ENCODE measurements at regions not wholly inside any gene's neighbourhood (a gene's known extent, or its start where the extent isn't known, plus 50 kb on each side); places are given as distances from the start of the nearest gene placed in this dataset.

- TF ChIP-seq BCLAF1 (IDR thresholded peaks at IDR 0.05) (no peak), KDM1A (IDR thresholded peaks at IDR 0.05; ENCODE audit: borderline replicate concordance) (no peak), HSF1 (IDR thresholded peaks at IDR 0.05; ENCODE audit: low read depth, low read length) (no peak)
Observed at GRCh38 chr2:239520811-239521517, 120.1 kb upstream of the HDAC4 start (continued).

GRCh38 chr2:239519921-239520585 is 119.2 kb upstream of the HDAC4 start:
- H3K79me2 ChIP-seq (ENCODE audit: control insufficient read depth, insufficient read depth, low read length): no peaks in the 10 kb centered on the region
- no peak overlapping the region for H3K27ac ChIP-seq (ENCODE audit: control insufficient read depth, insufficient read depth)
- H2AFZ ChIP-seq (ENCODE audit: control insufficient read depth, low read depth, low read length): no peak overlapping the region
- ChIA-PET SMC1A (ENCODE audit: uncharacterized antibody, unreplicated experiment) (no interaction called here), CTCF (no interaction called here), POLR2A (no interaction called here), RAD21 (ENCODE audit: unreplicated experiment) (no interaction called here)
- H3K36me3 ChIP-seq (ENCODE audit: control insufficient read depth in 2 of 2, insufficient read depth in 2 of 2, low read length in 1 of 2): no peaks in the 10 kb centered on the region
- WGBS (ENCODE audit: insufficient coverage, insufficient replicate concordance, low lambda C conversion rate, missing lambda C conversion rate): 25% methylated on average over 17 of the region's 17 CpGs
- no peaks in the 10 kb centered on the region for H3K9me3 ChIP-seq (replicated peaks; ENCODE audit: control insufficient read depth, insufficient read depth, low read length)
- H3K4me3 ChIP-seq: no peak overlapping the region
- TF ChIP-seq NR2C1 (IDR thresholded peaks at IDR 0.05): no peak
- no peak for TF ChIP-seq POLR2AphosphoS5 (IDR thresholded peaks at IDR 0.05; ENCODE audit: low read length)
- TF ChIP-seq LARP7 (IDR thresholded peaks at IDR 0.05): no peak
- TF ChIP-seq ASH2L (IDR thresholded peaks at IDR 0.05; ENCODE audit: borderline replicate concordance, low read depth): no peak
- no peak for TF ChIP-seq CTCF (IDR thresholded peaks at IDR 0.05 in 2 of 3, conservative IDR thresholded peaks at IDR 0.05 in 1 of 3; ENCODE audit: control insufficient read depth in 2 of 3, extremely low read depth in 1 of 3, insufficient read depth in 1 of 3, low read depth in 3 of 3, low read length in 3 of 3)
- TF ChIP-seq ZNF274 (IDR thresholded peaks at IDR 0.05; ENCODE audit: insufficient read depth, insufficient read length): no peak
- no peak for TF ChIP-seq SRF (IDR thresholded peaks at IDR 0.05; ENCODE audit: low read depth in 2 of 2, low read length in 2 of 2)
- TF ChIP-seq EZH2 (IDR thresholded peaks at IDR 0.05; ENCODE audit: borderline replicate concordance, control insufficient read depth, low read depth, low read length): no peak
- no peak for TF ChIP-seq YBX1 (IDR thresholded peaks at IDR 0.05)
- no peak for TF ChIP-seq SMARCA5 (IDR thresholded peaks at IDR 0.05)
- no peak for TF ChIP-seq SMAD5 (IDR thresholded peaks at IDR 0.05; ENCODE audit: low read depth)
- no peak for TF ChIP-seq POLR2A (IDR thresholded peaks at IDR 0.05; ENCODE audit: low read depth, low read length)
- no peak for TF ChIP-seq PBX3 (IDR thresholded peaks at IDR 0.05; ENCODE audit: insufficient replicate concordance, low read depth, low read length)
- no peak overlapping the region for H3K4me2 ChIP-seq (ENCODE audit: control insufficient read depth, insufficient read depth)
- ATAC-seq (no peak), FAIRE-seq (no peak), DNase-seq (ENCODE audit: low read depth, low spot score) (no peak)
- in situ Hi-C loops (cut with MboI): no loop called here
- H3K9ac ChIP-seq (ENCODE audit: control insufficient read depth, insufficient read depth, low read length): no peak overlapping the region
- BruUV-seq (replicated peaks): no TSS peak
- intact Hi-C loops (cut with micrococcal nuclease; ENCODE audit: unreplicated experiment): no loop called here
- no peaks in the 10 kb centered on the region; a peak in 1 of 4 replicates for H3K27me3 ChIP-seq (replicated peaks in 1 of 2; ENCODE audit: control insufficient read depth in 2 of 2, insufficient read depth in 2 of 2, low read length in 1 of 2)
- no peaks in the 10 kb centered on the region for H4K20me1 ChIP-seq (ENCODE audit: control insufficient read depth, insufficient read depth)
- H3K4me1 ChIP-seq (ENCODE audit: control insufficient read depth, insufficient read depth, low read length): no peaks in the 10 kb centered on the region

Data from GM12878 (cell line).